ENCODE measurements at regions not wholly inside any gene's neighbourhood (a gene's known extent, or its start where the extent isn't known, plus 50 kb on each side); places are given as distances from the start of the nearest gene placed in this dataset.

DNA sequence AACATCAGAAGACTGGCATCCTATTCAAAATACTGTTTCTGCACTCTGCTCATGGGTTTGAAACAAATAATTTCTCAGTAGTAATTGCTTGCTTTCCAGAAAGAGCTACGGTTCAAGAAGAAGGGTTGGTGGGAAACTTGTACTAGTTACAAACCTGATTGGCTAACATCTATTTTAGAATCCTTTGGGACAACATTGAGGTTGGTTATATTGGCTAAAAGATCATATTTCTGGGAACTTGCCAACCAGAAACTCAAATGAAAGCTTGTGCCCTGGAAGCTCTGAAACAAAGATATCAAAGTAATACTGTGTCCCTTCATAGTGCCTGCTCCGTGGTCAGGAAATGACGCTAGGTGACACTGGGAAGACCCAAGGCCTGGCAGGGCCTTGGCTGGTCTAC lies 141.7 kb downstream of the LACC1 start:
- Histone ChIP-seq H3F3A (replicated peaks; ENCODE audit: low read depth) (no peaks in the 10 kb centered on the region), H3K4me3 (no peak overlapping the region), H3K36me3 (ENCODE audit: insufficient read depth) (no peaks in the 10 kb centered on the region), H3K79me2 (replicated peaks; ENCODE audit: insufficient read depth) (no peaks in the 10 kb centered on the region), H3K27me3 (ENCODE audit: insufficient read depth) (no peaks in the 10 kb centered on the region), H3K9me2 (ENCODE audit: insufficient read depth) (0 out of 2 replicates have a peak, but pooled peaks cover 4% of the 10 kb centered on the region), H3K27ac (ENCODE audit: low read depth) (no peak overlapping the region), H4K20me1 (replicated peaks; ENCODE audit: insufficient read depth) (no peaks in the 10 kb centered on the region), H3K4me1 (ENCODE audit: insufficient read depth) (no peaks in the 10 kb centered on the region), H2AFZ (no peak overlapping the region), H3K4me2 (no peak overlapping the region)
- Mint-ChIP-seq H3K27me3 (ENCODE audit: insufficient read depth, low read depth, poor library complexity) (peaks cover 2% of the 10 kb centered on the region), H3K36me3 (ENCODE audit: low read depth) (no peaks in the 10 kb centered on the region; the same call in 2 of the 3 replicates), H3K27ac (no peak overlapping the region), H3K4me3 (no peak overlapping the region), H3K4me1 (peaks cover 7% of the 10 kb centered on the region), H3K9me3 (no peaks in the 10 kb centered on the region)
- DNase-seq (ENCODE audit: low spot score), result no peak
- no peak for TF ChIP-seq EZH2phosphoT487 (IDR thresholded peaks at IDR 0.05; ENCODE audit: unreplicated experiment)
- TF ChIP-seq POLR2AphosphoS5 (IDR thresholded peaks at IDR 0.05; ENCODE audit: low read depth), result no peak
- TF ChIP-seq CREB1 (CRISPR knock-in tag; IDR thresholded peaks at IDR 0.05; ENCODE audit: low read depth), result no peak
- TF ChIP-seq, protein P1, sequence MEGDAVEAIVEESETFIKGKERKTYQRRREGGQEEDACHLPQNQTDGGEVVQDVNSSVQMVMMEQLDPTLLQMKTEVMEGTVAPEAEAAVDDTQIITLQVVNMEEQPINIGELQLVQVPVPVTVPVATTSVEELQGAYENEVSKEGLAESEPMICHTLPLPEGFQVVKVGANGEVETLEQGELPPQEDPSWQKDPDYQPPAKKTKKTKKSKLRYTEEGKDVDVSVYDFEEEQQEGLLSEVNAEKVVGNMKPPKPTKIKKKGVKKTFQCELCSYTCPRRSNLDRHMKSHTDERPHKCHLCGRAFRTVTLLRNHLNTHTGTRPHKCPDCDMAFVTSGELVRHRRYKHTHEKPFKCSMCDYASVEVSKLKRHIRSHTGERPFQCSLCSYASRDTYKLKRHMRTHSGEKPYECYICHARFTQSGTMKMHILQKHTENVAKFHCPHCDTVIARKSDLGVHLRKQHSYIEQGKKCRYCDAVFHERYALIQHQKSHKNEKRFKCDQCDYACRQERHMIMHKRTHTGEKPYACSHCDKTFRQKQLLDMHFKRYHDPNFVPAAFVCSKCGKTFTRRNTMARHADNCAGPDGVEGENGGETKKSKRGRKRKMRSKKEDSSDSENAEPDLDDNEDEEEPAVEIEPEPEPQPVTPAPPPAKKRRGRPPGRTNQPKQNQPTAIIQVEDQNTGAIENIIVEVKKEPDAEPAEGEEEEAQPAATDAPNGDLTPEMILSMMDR (conservative IDR thresholded peaks at IDR 0.05; ENCODE audit: low read depth in 2 of 2), result no peak
- TF ChIP-seq, protein P2, sequence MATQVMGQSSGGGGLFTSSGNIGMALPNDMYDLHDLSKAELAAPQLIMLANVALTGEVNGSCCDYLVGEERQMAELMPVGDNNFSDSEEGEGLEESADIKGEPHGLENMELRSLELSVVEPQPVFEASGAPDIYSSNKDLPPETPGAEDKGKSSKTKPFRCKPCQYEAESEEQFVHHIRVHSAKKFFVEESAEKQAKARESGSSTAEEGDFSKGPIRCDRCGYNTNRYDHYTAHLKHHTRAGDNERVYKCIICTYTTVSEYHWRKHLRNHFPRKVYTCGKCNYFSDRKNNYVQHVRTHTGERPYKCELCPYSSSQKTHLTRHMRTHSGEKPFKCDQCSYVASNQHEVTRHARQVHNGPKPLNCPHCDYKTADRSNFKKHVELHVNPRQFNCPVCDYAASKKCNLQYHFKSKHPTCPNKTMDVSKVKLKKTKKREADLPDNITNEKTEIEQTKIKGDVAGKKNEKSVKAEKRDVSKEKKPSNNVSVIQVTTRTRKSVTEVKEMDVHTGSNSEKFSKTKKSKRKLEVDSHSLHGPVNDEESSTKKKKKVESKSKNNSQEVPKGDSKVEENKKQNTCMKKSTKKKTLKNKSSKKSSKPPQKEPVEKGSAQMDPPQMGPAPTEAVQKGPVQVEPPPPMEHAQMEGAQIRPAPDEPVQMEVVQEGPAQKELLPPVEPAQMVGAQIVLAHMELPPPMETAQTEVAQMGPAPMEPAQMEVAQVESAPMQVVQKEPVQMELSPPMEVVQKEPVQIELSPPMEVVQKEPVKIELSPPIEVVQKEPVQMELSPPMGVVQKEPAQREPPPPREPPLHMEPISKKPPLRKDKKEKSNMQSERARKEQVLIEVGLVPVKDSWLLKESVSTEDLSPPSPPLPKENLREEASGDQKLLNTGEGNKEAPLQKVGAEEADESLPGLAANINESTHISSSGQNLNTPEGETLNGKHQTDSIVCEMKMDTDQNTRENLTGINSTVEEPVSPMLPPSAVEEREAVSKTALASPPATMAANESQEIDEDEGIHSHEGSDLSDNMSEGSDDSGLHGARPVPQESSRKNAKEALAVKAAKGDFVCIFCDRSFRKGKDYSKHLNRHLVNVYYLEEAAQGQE (IDR thresholded peaks at IDR 0.05; ENCODE audit: unreplicated experiment), result no peak
- TF ChIP-seq NANOG (IDR thresholded peaks at IDR 0.05; ENCODE audit: borderline replicate concordance), result no peak
- TF ChIP-seq STAT1 (IDR thresholded peaks at IDR 0.05; ENCODE audit: unreplicated experiment), result no peak
- no peak for TF ChIP-seq EZH2 (IDR thresholded peaks at IDR 0.05; ENCODE audit: low read depth, unreplicated experiment)
- TF ChIP-seq ZNF331 (CRISPR knock-in tag; IDR thresholded peaks at IDR 0.05; ENCODE audit: low read depth), result no peak
- TF ChIP-seq JUNB (IDR thresholded peaks at IDR 0.05; ENCODE audit: unreplicated experiment), result no peak
- TF ChIP-seq ZNF114 (CRISPR knock-in tag; IDR thresholded peaks at IDR 0.05), result no peak
- ATAC-seq, result no peak

DNA sequence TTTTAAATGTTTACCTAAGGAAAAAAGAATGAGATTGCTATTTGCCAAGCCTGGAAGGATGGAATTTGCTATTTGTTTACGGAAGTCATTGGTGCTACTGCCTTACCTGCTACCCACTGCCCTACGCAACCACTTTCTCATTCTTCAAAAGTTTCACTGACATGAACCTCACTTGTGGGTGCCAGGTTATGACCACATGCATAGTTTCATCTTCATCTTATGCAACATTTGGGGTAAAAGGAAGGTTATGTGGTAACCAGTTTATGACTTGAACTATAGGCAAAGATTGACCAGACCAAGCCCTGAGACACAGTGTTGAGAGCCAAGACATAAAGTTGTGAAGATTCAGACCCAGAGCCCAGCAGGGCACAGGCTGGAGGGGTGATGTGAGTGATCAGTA lies 142.5 kb downstream of the LACC1 start:
- Histone ChIP-seq H3K4me1 (ENCODE audit: insufficient read depth) (no peaks in the 10 kb centered on the region), H3K9me2 (ENCODE audit: insufficient read depth) (no peaks in the 10 kb centered on the region), H3K4me3 (no peak overlapping the region), H3K79me2 (replicated peaks; ENCODE audit: insufficient read depth) (no peaks in the 10 kb centered on the region), H3K27ac (ENCODE audit: low read depth) (no peak overlapping the region), H3K36me3 (ENCODE audit: insufficient read depth) (no peaks in the 10 kb centered on the region), H4K20me1 (replicated peaks; ENCODE audit: insufficient read depth) (no peaks in the 10 kb centered on the region), H3K4me2 (no peak overlapping the region), H3K27me3 (ENCODE audit: insufficient read depth) (no peaks in the 10 kb centered on the region), H2AFZ (no peak overlapping the region), H3F3A (replicated peaks; ENCODE audit: low read depth) (no peaks in the 10 kb centered on the region)
- H3K27me3 Mint-ChIP-seq (ENCODE audit: insufficient read depth, low read depth, poor library complexity), result peaks cover 2% of the 10 kb centered on the region
- H3K4me3 Mint-ChIP-seq, result no peak overlapping the region
- H3K4me1 Mint-ChIP-seq, result peaks cover 7% of the 10 kb centered on the region
- no peak overlapping the region for H3K27ac Mint-ChIP-seq
- H3K36me3 Mint-ChIP-seq (ENCODE audit: low read depth), result no peaks in the 10 kb centered on the region
- TF ChIP-seq ZNF331 (CRISPR knock-in tag; IDR thresholded peaks at IDR 0.05; ENCODE audit: low read depth) (no peak), CREB1 (CRISPR knock-in tag; IDR thresholded peaks at IDR 0.05; ENCODE audit: low read depth) (no peak), EZH2 (IDR thresholded peaks at IDR 0.05; ENCODE audit: low read depth, unreplicated experiment) (no peak), ZNF114 (CRISPR knock-in tag; IDR thresholded peaks at IDR 0.05) (no peak), STAT1 (IDR thresholded peaks at IDR 0.05; ENCODE audit: unreplicated experiment) (no peak), JUNB (IDR thresholded peaks at IDR 0.05; ENCODE audit: unreplicated experiment) (no peak)
- TF ChIP-seq, protein P1 (conservative IDR thresholded peaks at IDR 0.05; ENCODE audit: low read depth in 2 of 2), result no peak
- no peaks in the 10 kb centered on the region for H3K9me3 Mint-ChIP-seq
- DNase-seq (ENCODE audit: low spot score), result no peak
- no peak for ATAC-seq
